ENCODE measurements at regions not wholly inside any gene's neighbourhood (a gene's known extent, or its start where the extent isn't known, plus 50 kb on each side); places are given as distances from the start of the nearest gene placed in this dataset.

- DNase-seq = no peak
- Mint-ChIP-seq H3K27me3 (ENCODE audit: low read depth) (no peaks in the 10 kb centered on the region), H3K4me3 (no peak overlapping the region), H3K36me3 (ENCODE audit: low read depth) (no peaks in the 10 kb centered on the region), H3K27ac (no peak overlapping the region), H3K9me3 (no peaks in the 10 kb centered on the region), H3K4me1 (ENCODE audit: low read depth) (peaks cover 5% of the 10 kb centered on the region)
- intact Hi-C loops (cut with micrococcal nuclease) = loop anchor here (5.0 to 10.0 kb wide), 2 partner anchors 51 to 76 kb away; no protein-coding TSS in a partner anchor
- CTCF ChIA-PET = no interaction called here
Measured at GRCh38 chrY:15458426-15458825, 934.1 kb downstream of the NLGN4Y start.

- no peak for DNase-seq
- no peak overlapping the region for H3K4me3 Mint-ChIP-seq
- H3K27ac Mint-ChIP-seq = no peak overlapping the region
- H3K27me3 Mint-ChIP-seq (ENCODE audit: low read depth) = no peaks in the 10 kb centered on the region
- H3K9me3 Mint-ChIP-seq = no peaks in the 10 kb centered on the region
- no peaks in the 10 kb centered on the region for H3K4me1 Mint-ChIP-seq (ENCODE audit: low read depth)
- CTCF ChIA-PET = no interaction called here
- no peaks in the 10 kb centered on the region for H3K36me3 Mint-ChIP-seq (ENCODE audit: low read depth)
- intact Hi-C loops (cut with micrococcal nuclease) = no loop called here
Measured at GRCh38 chrY:15465880-15466279, 941.6 kb downstream of the NLGN4Y start.

DNA sequence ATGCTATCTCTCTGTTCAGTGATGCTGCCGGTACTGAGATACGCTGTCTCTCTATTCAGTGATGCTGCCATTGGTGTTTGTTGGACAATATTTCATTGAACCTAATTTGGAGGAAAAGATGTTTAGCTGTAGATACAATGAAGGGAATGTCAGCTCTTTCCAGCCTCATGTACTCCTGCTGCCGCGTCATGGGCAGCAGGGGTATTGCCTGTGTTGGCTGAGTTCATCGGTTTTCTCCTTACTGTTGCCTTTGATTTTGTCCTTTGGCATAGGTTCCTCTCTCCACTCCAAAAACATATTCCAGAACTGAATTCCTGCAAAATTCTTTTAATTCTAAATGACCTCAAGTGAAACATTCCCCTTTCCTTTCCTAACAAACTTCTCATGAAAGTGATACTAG is 942.6 kb downstream of the NLGN4Y start:
- no peak overlapping the region for H3K27ac Mint-ChIP-seq
- CTCF ChIA-PET = interaction anchor here (0.6 kb wide), 1 partner anchor 116 kb away, joined by 3 read pairs; no protein-coding TSS in a partner anchor
- H3K9me3 Mint-ChIP-seq = no peaks in the 10 kb centered on the region
- H3K4me1 Mint-ChIP-seq (ENCODE audit: low read depth) = no peaks in the 10 kb centered on the region
- DNase-seq = no peak
- H3K27me3 Mint-ChIP-seq (ENCODE audit: low read depth) = no peaks in the 10 kb centered on the region
- no peaks in the 10 kb centered on the region for H3K36me3 Mint-ChIP-seq (ENCODE audit: low read depth)
- intact Hi-C loops (cut with micrococcal nuclease) = no loop called here
- no peak overlapping the region for H3K4me3 Mint-ChIP-seq

GRCh38 chrY:15468091-15468490 is 943.8 kb downstream of the NLGN4Y start:
- intact Hi-C loops (cut with micrococcal nuclease) = no loop called here
- Mint-ChIP-seq H3K9me3 (no peaks in the 10 kb centered on the region), H3K27ac (no peak overlapping the region), H3K4me3 (no peak overlapping the region), H3K27me3 (ENCODE audit: low read depth) (no peaks in the 10 kb centered on the region), H3K36me3 (ENCODE audit: low read depth) (no peaks in the 10 kb centered on the region), H3K4me1 (ENCODE audit: low read depth) (no peaks in the 10 kb centered on the region)
- DNase-seq = no peak
- CTCF ChIA-PET = no interaction called here

GRCh38 chrY:15471371-15471770 is 947.0 kb downstream of the NLGN4Y start:
- no peak for DNase-seq
- CTCF ChIA-PET = no interaction called here
- H3K4me3 Mint-ChIP-seq = no peak overlapping the region

GRCh38 chrY:15478348-15478963 is 954.1 kb downstream of the NLGN4Y start:
- H3K36me3 Mint-ChIP-seq (ENCODE audit: low read depth) = no peaks in the 10 kb centered on the region
- DNase-seq = no peak
- H3K27ac Mint-ChIP-seq = no peak overlapping the region
- no peaks in the 10 kb centered on the region for H3K4me1 Mint-ChIP-seq (ENCODE audit: low read depth)
- no peaks in the 10 kb centered on the region for H3K9me3 Mint-ChIP-seq
- intact Hi-C loops (cut with micrococcal nuclease) = no loop called here
- peaks cover 2% of the 10 kb centered on the region for H3K27me3 Mint-ChIP-seq (ENCODE audit: low read depth)
- CTCF ChIA-PET = interaction anchor here (0.6 kb wide), 1 partner anchor 75 kb away, joined by 4 read pairs; no protein-coding TSS in a partner anchor
- no peak overlapping the region for H3K4me3 Mint-ChIP-seq

More at GRCh38 chrY:15471371-15471770, 947.0 kb downstream of the NLGN4Y start:
- Mint-ChIP-seq H3K27me3 (ENCODE audit: low read depth) (no peaks in the 10 kb centered on the region), H3K9me3 (no peaks in the 10 kb centered on the region), H3K27ac (no peak overlapping the region), H3K36me3 (ENCODE audit: low read depth) (no peaks in the 10 kb centered on the region), H3K4me1 (ENCODE audit: low read depth) (no peaks in the 10 kb centered on the region)
- intact Hi-C loops (cut with micrococcal nuclease) = no loop called here

DNA sequence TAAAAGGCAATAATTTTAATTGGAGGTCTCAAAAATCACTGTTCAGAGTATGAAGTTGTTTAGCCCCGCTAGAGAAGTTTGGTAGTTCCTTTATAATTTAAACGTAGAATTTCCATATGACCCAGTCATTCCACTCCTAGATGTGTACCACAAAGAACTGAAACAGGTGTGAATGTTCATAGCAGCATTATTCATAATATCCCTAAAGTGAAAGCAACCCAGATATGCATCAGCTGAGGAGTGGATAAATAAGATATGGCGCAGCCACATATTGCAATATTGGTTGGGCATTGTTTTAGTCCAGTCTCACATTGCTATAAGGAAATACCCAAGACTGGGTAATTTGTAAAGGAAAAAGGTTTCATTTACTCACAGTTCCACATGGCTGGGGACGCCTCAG is 976.2 kb downstream of the NLGN4Y start:
- DNase-seq = no peak

GRCh38 chrY:15501181-15501580 is 976.9 kb downstream of the NLGN4Y start:
- CTCF ChIA-PET = no interaction called here
- H3K36me3 Mint-ChIP-seq (ENCODE audit: low read depth) = no peaks in the 10 kb centered on the region
- no peak overlapping the region for H3K27ac Mint-ChIP-seq
- no peaks in the 10 kb centered on the region for H3K9me3 Mint-ChIP-seq
- H3K27me3 Mint-ChIP-seq (ENCODE audit: low read depth) = peaks cover 5% of the 10 kb centered on the region
- DNase-seq = no peak
- H3K4me3 Mint-ChIP-seq = no peak overlapping the region
- H3K4me1 Mint-ChIP-seq (ENCODE audit: low read depth) = no peaks in the 10 kb centered on the region
- intact Hi-C loops (cut with micrococcal nuclease) = no loop called here

More for the DNA sequence above, 976.2 kb downstream of the NLGN4Y start:
- Mint-ChIP-seq H3K27me3 (ENCODE audit: low read depth) (peaks cover 5% of the 10 kb centered on the region), H3K36me3 (ENCODE audit: low read depth) (no peaks in the 10 kb centered on the region), H3K4me3 (no peak overlapping the region), H3K9me3 (no peaks in the 10 kb centered on the region), H3K27ac (no peak overlapping the region), H3K4me1 (ENCODE audit: low read depth) (no peaks in the 10 kb centered on the region)
- intact Hi-C loops (cut with micrococcal nuclease) = no loop called here
- CTCF ChIA-PET = no interaction called here

GRCh38 chrY:15510288-15510687 is 986.0 kb downstream of the NLGN4Y start:
- CTCF ChIA-PET = no interaction called here
- Mint-ChIP-seq H3K4me3 (no peak overlapping the region), H3K9me3 (no peaks in the 10 kb centered on the region), H3K27ac (no peak overlapping the region), H3K36me3 (ENCODE audit: low read depth) (no peaks in the 10 kb centered on the region), H3K27me3 (ENCODE audit: low read depth) (peaks cover under 1% of the 10 kb centered on the region), H3K4me1 (ENCODE audit: low read depth) (no peaks in the 10 kb centered on the region)
- intact Hi-C loops (cut with micrococcal nuclease) = no loop called here
- no peak for DNase-seq

DNA sequence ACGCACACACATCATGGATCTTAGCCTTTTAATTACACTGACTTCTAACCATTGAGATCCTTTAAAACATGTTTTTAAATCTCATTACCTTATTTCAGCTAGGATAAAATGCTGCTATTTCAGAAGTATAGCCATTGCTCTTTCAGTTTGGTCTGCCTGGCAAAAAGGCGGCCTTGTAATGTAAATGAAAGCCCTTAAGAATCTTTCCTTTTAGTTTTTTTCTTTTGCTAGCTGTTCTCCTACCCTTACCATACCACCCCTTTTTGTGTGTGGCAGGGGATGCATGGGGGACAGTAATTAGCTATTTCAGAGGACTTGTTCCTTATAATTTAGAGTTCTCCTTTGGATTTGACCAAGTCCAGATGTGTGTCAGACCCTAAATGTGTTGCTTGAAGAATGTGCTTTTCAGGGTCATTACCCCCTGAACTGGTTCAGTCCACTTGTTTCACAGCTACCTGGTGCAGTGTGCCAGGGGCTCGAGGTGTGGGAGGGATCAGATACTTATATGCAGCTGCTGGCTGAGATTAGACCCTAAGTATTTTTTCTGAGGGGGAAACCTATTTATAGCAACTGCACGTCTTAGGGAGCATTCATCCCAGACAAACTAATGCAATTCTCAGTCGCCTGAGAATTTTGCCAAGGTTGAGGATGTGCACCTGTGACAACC is 986.8 kb downstream of the NLGN4Y start:
- H3K36me3 Mint-ChIP-seq (ENCODE audit: low read depth) = no peaks in the 10 kb centered on the region
- H3K9me3 Mint-ChIP-seq = no peaks in the 10 kb centered on the region
- H3K4me3 Mint-ChIP-seq = no peak overlapping the region
- no peak for DNase-seq
- no peaks in the 10 kb centered on the region for H3K4me1 Mint-ChIP-seq (ENCODE audit: low read depth)
- no peak overlapping the region for H3K27ac Mint-ChIP-seq
- intact Hi-C loops (cut with micrococcal nuclease) = no loop called here
- CTCF ChIA-PET = no interaction called here
- H3K27me3 Mint-ChIP-seq (ENCODE audit: low read depth) = no peaks in the 10 kb centered on the region

DNA sequence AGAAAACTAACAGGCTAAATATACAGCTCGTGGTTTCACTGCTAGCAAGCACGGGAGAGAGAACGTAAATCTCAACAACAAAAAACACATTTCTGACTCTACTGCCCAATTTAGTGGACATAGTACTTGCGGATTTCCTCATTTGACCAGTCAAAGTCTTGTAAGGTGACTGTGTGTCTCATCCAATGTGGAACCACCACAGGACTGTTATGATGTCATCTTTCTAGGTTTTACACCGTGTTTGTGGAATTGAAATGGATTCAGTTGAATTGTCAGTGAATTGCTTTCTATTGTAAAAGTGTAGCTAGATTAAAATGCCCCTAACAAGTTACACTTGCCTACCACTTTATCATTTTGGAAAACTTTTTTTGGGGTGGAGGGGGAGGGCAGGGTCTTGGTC is 1010.8 kb downstream of the NLGN4Y start:
- intact Hi-C loops (cut with micrococcal nuclease) = loop anchor here (10.0 kb wide), 1 partner anchor 80 kb away; no protein-coding TSS in a partner anchor
- CTCF ChIA-PET = no interaction called here
- no peak overlapping the region for H3K27ac Mint-ChIP-seq

GRCh38 chrY:15535784-15536511 is 1011.6 kb downstream of the NLGN4Y start:
- peak; percentile 4 for DNase-seq
- Mint-ChIP-seq H3K9me3 (no peaks in the 10 kb centered on the region), H3K4me1 (ENCODE audit: low read depth) (peaks cover 6% of the 10 kb centered on the region), H3K27ac (peak overlapping the region; percentile 56), H3K27me3 (ENCODE audit: low read depth) (peaks cover 5% of the 10 kb centered on the region), H3K4me3 (no peak overlapping the region), H3K36me3 (ENCODE audit: low read depth) (no peaks in the 10 kb centered on the region)
- CTCF ChIA-PET = no interaction called here
- intact Hi-C loops (cut with micrococcal nuclease) = loop anchor here (10.0 kb wide), 1 partner anchor 81 kb away; no protein-coding TSS in a partner anchor

More for the DNA sequence above, 1010.8 kb downstream of the NLGN4Y start:
- Mint-ChIP-seq H3K4me1 (ENCODE audit: low read depth) (peaks cover 6% of the 10 kb centered on the region), H3K9me3 (no peaks in the 10 kb centered on the region), H3K27me3 (ENCODE audit: low read depth) (peaks cover 9% of the 10 kb centered on the region), H3K4me3 (no peak overlapping the region), H3K36me3 (ENCODE audit: low read depth) (no peaks in the 10 kb centered on the region)
- no peak for DNase-seq
